Liver (tissue), 8 donors: ENCODE measurements at regions not wholly inside any gene's neighbourhood (a gene's known extent, or its start where the extent isn't known, plus 50 kb on each side); places are given as distances from the start of the nearest gene placed in this dataset.

Experiments
- DNase-seq: peaks from one replicate; pipeline ENCODE4 v3.0.0-alpha.2; 2017; ENCODE audit warnings: low spot score
- H3K27ac ChIP-seq, 2 donors: one replicate each; pipeline ENCODE4 v1.7.0; 2013; ENCODE audit warnings: inconsistent platforms in 2 of 2, low read length in 2 of 2, control low read depth in 1 of 2, low read depth in 1 of 2, mild to moderate bottlenecking in 1 of 2
- H3K27me3 ChIP-seq, 4 donors: one replicate each; pipeline versions ENCODE4 v1.6.1 to v1.7.0; 2013; ENCODE audit warnings: low read length in 3 of 4, inconsistent platforms in 1 of 4, mild to moderate bottlenecking in 1 of 4, moderate library complexity in 1 of 4; ENCODE audit not compliant: control insufficient read depth in 4 of 4, insufficient read depth in 4 of 4
- H3K36me3 ChIP-seq, 4 donors: one replicate each; pipeline versions ENCODE4 v1.6.1 to v1.7.0; 2013; ENCODE audit warnings: low read length in 3 of 4, mild to moderate bottlenecking in 3 of 4, low read depth in 1 of 4, moderate library complexity in 1 of 4; ENCODE audit not compliant: control insufficient read depth in 4 of 4, insufficient read depth in 3 of 4
- H3K4me1 ChIP-seq, 4 donors: one replicate each; pipeline versions ENCODE4 v1.6.1 to v1.7.0; 2013; ENCODE audit warnings: low read length in 3 of 4, mild to moderate bottlenecking in 3 of 4, moderate library complexity in 1 of 4; ENCODE audit not compliant: control insufficient read depth in 4 of 4, insufficient read depth in 4 of 4
- H3K4me3 ChIP-seq, 3 donors: one replicate each; pipeline versions ENCODE4 v1.6.1 to v1.7.0; 2013; ENCODE audit warnings: low read length in 3 of 3, control low read depth in 1 of 3, low read depth in 1 of 3, mild to moderate bottlenecking in 1 of 3
- H3K9ac ChIP-seq, 2 donors: one replicate each; pipeline ENCODE4 v1.7.0; 2013; ENCODE audit warnings: low read length in 2 of 2, mild to moderate bottlenecking in 2 of 2, moderate library complexity in 2 of 2, control low read depth in 1 of 2, low read depth in 1 of 2
- H3K9me3 ChIP-seq, 4 donors: one replicate each; pipeline versions ENCODE4 v1.6.1 to v1.7.0; 2013; ENCODE audit warnings: low read length in 3 of 4; ENCODE audit not compliant: control insufficient read depth in 4 of 4
- EGR1 ChIP-seq, 2 donors: IDR thresholded peaks; 2 replicates each; pipeline ENCODE4 v1.6.1; 2016 to 2018; ENCODE audit warnings: antibody characterized with exemption in 2 of 2, low read depth in 2 of 2
- FOXA2 ChIP-seq: IDR thresholded peaks from 2 replicates; pipeline ENCODE4 v1.6.1; 2016; ENCODE audit warnings: antibody characterized with exemption
- GABPA ChIP-seq, 2 donors: IDR thresholded peaks in 1 of 2; conservative IDR thresholded peaks in 1 of 2; 2 replicates each; pipeline ENCODE4 v1.6.1; 2016; ENCODE audit warnings: antibody characterized with exemption in 2 of 2, mild to moderate bottlenecking in 1 of 2, moderate library complexity in 1 of 2
- HNF4A ChIP-seq, 2 donors: conservative IDR thresholded peaks; 2 replicates each; pipeline ENCODE4 v1.6.1; 2016; ENCODE audit warnings: antibody characterized with exemption in 2 of 2, mild to moderate bottlenecking in 2 of 2
- HNF4G ChIP-seq: IDR thresholded peaks from 2 replicates; pipeline ENCODE4 v1.6.1; 2016; ENCODE audit warnings: antibody characterized with exemption
- NR2F2 ChIP-seq: IDR thresholded peaks from 2 replicates; pipeline ENCODE4 v1.6.1; 2016; ENCODE audit warnings: antibody characterized with exemption
- RXRA ChIP-seq, 2 donors: IDR thresholded peaks; 2 replicates each; pipeline ENCODE4 v1.6.1; 2017 to 2018; ENCODE audit warnings: antibody characterized with exemption in 2 of 2, mild to moderate bottlenecking in 1 of 2
- SP1 ChIP-seq: IDR thresholded peaks from 2 replicates; pipeline ENCODE4 v1.6.1; 2018; ENCODE audit warnings: antibody characterized with exemption, mild to moderate bottlenecking
- TAF1 ChIP-seq: conservative IDR thresholded peaks from 2 replicates; pipeline ENCODE4 v1.6.1; 2016; ENCODE audit warnings: antibody characterized with exemption, mild to moderate bottlenecking
- WGBS: extraction: QIAGEN DNeasy Blood & Tissue Kit; methylation state at CpG from one replicate; pipeline ENCODE4 v1.1.7; 2013; 5-methylcytosine and 5-hydroxymethylcytosine counted together
- TF ChIP-seq, protein P1 (sequence below): IDR thresholded peaks from 2 replicates; pipeline ENCODE4 v1.6.1; 2016; ENCODE audit warnings: antibody characterized with exemption
- TF ChIP-seq, protein P2 (sequence below): IDR thresholded peaks from 2 replicates; pipeline ENCODE4 v1.6.1; 2016; ENCODE audit warnings: antibody characterized with exemption
- TF ChIP-seq, protein P3 (sequence below): fragments of 150-350 bp; IDR thresholded peaks from 2 replicates; pipeline ENCODE4 v1.5.1; 2017; ENCODE audit warnings: improper control_type of control experiment, low read depth, low read length; ENCODE audit not compliant: missing input control
- TF ChIP-seq, protein P4 (sequence below): IDR thresholded peaks from 2 replicates; pipeline ENCODE4 v1.6.1; 2016; ENCODE audit warnings: antibody characterized with exemption
- TF ChIP-seq, protein P5 (sequence below): IDR thresholded peaks from 2 replicates; pipeline ENCODE4 v1.6.1; 2016; ENCODE audit warnings: antibody characterized with exemption, mild to moderate bottlenecking
- donor health status: healthy.
- donor health status: healthy.
- donor health status: healthy.
- donor health status: healthy.
- donor health status: healthy.

DNA sequence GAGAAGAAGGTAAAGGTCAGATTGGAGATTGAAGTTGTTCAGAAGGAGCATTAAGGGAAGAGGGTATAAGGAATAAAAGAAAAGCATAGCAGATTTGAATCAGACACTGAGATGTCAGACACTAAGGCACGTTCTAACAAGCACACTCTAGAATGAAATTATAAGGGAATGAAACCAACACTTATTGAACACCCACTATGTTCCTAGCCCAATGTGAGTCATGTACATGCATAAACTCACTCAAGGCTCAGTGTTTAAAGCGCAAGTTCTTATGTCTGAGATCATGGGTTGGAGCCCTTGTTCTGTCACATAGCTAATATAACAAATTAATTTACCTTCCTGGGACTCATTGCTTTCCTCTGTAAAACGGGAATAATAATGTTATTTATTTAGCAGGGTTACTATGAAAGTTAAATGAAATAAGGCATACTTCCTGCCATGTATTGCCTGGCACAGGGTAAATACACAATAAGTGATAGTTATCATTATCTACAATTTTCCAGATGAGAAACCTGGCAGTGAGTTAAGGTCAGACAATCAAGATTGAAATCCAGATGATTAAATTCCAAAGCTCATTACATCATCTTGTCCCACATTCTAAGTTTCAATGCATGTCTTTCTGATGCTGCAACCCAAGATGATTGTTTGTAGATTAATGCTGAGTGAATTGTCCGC lies 68.3 kb upstream of the DACH1 start:
- H3K9me3 ChIP-seq, result no peaks in the 10 kb centered on the region
- WGBS, result 75% methylated on average over 4 of the region's 4 CpGs
- H3K9ac ChIP-seq, result no peak overlapping the region
- TF ChIP-seq HNF4G (no peak), GABPA (IDR thresholded peaks at IDR 0.05 in 1 of 2, conservative IDR thresholded peaks at IDR 0.05 in 1 of 2) (no peak), NR2F2 (no peak), SP1 (no peak), HNF4A (conservative IDR thresholded peaks at IDR 0.05) (no peak), TAF1 (no peak), RXRA (IDR thresholded peaks at IDR 0.05) (no peak)
- TF ChIP-seq, protein P1, sequence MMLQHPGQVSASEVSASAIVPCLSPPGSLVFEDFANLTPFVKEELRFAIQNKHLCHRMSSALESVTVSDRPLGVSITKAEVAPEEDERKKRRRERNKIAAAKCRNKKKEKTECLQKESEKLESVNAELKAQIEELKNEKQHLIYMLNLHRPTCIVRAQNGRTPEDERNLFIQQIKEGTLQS, result no peak
- TF ChIP-seq, protein P2, sequence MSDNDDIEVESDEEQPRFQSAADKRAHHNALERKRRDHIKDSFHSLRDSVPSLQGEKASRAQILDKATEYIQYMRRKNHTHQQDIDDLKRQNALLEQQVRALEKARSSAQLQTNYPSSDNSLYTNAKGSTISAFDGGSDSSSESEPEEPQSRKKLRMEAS, result no peak
- TF ChIP-seq, protein P3, sequence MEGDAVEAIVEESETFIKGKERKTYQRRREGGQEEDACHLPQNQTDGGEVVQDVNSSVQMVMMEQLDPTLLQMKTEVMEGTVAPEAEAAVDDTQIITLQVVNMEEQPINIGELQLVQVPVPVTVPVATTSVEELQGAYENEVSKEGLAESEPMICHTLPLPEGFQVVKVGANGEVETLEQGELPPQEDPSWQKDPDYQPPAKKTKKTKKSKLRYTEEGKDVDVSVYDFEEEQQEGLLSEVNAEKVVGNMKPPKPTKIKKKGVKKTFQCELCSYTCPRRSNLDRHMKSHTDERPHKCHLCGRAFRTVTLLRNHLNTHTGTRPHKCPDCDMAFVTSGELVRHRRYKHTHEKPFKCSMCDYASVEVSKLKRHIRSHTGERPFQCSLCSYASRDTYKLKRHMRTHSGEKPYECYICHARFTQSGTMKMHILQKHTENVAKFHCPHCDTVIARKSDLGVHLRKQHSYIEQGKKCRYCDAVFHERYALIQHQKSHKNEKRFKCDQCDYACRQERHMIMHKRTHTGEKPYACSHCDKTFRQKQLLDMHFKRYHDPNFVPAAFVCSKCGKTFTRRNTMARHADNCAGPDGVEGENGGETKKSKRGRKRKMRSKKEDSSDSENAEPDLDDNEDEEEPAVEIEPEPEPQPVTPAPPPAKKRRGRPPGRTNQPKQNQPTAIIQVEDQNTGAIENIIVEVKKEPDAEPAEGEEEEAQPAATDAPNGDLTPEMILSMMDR, result no peak
- TF ChIP-seq, protein P4, sequence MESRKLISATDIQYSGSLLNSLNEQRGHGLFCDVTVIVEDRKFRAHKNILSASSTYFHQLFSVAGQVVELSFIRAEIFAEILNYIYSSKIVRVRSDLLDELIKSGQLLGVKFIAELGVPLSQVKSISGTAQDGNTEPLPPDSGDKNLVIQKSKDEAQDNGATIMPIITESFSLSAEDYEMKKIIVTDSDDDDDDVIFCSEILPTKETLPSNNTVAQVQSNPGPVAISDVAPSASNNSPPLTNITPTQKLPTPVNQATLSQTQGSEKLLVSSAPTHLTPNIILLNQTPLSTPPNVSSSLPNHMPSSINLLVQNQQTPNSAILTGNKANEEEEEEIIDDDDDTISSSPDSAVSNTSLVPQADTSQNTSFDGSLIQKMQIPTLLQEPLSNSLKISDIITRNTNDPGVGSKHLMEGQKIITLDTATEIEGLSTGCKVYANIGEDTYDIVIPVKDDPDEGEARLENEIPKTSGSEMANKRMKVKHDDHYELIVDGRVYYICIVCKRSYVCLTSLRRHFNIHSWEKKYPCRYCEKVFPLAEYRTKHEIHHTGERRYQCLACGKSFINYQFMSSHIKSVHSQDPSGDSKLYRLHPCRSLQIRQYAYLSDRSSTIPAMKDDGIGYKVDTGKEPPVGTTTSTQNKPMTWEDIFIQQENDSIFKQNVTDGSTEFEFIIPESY, result no peak
- TF ChIP-seq, protein P5, sequence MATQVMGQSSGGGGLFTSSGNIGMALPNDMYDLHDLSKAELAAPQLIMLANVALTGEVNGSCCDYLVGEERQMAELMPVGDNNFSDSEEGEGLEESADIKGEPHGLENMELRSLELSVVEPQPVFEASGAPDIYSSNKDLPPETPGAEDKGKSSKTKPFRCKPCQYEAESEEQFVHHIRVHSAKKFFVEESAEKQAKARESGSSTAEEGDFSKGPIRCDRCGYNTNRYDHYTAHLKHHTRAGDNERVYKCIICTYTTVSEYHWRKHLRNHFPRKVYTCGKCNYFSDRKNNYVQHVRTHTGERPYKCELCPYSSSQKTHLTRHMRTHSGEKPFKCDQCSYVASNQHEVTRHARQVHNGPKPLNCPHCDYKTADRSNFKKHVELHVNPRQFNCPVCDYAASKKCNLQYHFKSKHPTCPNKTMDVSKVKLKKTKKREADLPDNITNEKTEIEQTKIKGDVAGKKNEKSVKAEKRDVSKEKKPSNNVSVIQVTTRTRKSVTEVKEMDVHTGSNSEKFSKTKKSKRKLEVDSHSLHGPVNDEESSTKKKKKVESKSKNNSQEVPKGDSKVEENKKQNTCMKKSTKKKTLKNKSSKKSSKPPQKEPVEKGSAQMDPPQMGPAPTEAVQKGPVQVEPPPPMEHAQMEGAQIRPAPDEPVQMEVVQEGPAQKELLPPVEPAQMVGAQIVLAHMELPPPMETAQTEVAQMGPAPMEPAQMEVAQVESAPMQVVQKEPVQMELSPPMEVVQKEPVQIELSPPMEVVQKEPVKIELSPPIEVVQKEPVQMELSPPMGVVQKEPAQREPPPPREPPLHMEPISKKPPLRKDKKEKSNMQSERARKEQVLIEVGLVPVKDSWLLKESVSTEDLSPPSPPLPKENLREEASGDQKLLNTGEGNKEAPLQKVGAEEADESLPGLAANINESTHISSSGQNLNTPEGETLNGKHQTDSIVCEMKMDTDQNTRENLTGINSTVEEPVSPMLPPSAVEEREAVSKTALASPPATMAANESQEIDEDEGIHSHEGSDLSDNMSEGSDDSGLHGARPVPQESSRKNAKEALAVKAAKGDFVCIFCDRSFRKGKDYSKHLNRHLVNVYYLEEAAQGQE, result no peak
- no peak overlapping the region for H3K4me3 ChIP-seq
- DNase-seq, result no peak
- H3K36me3 ChIP-seq, result no peaks in the 10 kb centered on the region
- H3K4me1 ChIP-seq, result no peaks in the 10 kb centered on the region
- H3K27me3 ChIP-seq, result no peaks in the 10 kb centered on the region
- no peak overlapping the region for H3K27ac ChIP-seq

DNA sequence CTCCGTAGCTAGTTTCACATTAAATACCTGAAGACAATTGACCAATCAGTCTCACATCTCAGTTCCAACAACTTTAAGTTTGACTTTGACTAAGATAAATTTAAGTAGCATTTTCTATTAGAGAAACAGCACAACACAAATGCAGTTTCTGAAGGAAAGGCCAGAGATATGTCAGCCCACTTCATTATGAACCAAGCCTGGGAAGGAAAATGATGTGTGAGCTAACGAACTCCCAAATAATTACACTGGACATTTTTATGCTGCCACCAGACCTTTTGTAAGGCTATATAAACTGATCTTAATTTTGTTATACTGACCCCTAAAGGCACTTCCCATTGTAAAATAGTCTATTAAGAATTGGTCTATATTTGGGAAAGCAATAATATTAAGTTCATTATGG lies 57.9 kb upstream of the DACH1 start:
- no peak overlapping the region for H3K27ac ChIP-seq
- 82% methylated on average over 2 of the region's 2 CpGs for WGBS
- DNase-seq, result no peak

More for the DNA sequence above, 57.9 kb upstream of the DACH1 start:
- Histone ChIP-seq H3K36me3 (no peaks in the 10 kb centered on the region), H3K27me3 (no peaks in the 10 kb centered on the region), H3K4me1 (no peaks in the 10 kb centered on the region), H3K4me3 (no peak overlapping the region), H3K9me3 (no peaks in the 10 kb centered on the region), H3K9ac (no peak overlapping the region)
- TF ChIP-seq, protein P5, result no peak
- TF ChIP-seq, protein P2, result no peak
- TF ChIP-seq FOXA2, result no peak
- TF ChIP-seq EGR1 (IDR thresholded peaks at IDR 0.05; ENCODE audit: low read depth in 2 of 2), result no peak
- TF ChIP-seq NR2F2, result no peak
- TF ChIP-seq SP1, result no peak
